ENCODE measurements at regions not wholly inside any gene's neighbourhood (a gene's known extent, or its start where the extent isn't known, plus 50 kb on each side); places are given as distances from the start of the nearest gene placed in this dataset.

DNA sequence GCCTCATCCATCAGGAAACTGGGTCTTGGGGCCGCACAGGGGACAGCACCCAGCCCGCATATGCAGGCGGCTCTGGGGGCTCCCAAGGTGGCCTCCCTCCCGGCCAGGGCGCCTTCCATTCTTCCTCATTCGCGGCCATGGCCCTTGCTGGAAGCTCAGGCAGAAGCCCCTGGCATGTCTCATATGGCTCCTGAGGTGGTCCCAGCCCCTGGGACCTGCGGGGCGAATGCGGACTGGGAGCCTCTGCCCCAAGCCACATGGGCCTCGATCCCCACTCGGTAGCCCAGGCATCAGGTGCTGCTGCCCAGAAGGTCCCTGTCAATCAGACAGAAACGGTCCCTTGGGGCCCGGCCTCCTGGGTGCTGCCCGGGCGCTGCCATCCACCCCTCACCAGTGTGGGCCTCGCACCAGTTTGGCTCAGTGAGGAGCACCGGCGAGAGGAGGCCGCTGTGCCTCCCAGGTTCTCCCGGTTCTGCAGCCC is 301.6 kb downstream of the TEX29 start:
- H3K9me3 ChIP-seq, result no peaks in the 10 kb centered on the region
- H3K27me3 ChIP-seq, result no peaks in the 10 kb centered on the region
- no peaks in the 10 kb centered on the region for H3K36me3 ChIP-seq (replicated peaks in 1 of 2; ENCODE audit: insufficient read depth in 1 of 2, low read depth in 2 of 2)
- H3K4me1 ChIP-seq, result no peaks in the 10 kb centered on the region
- DNase-seq, result no peak
- no peak overlapping the region for H3K27ac ChIP-seq
- intact Hi-C loops (cut with DNase I), result no loop called here
- 88 to 90% methylated on average over 8 to 20 of the region's 21 CpGs for WGBS, 2 donors
- TF ChIP-seq CTCF (IDR thresholded peaks at IDR 0.05), result no peak
- no peak for TF ChIP-seq POLR2A (IDR thresholded peaks at IDR 0.05)
- H3K4me3 ChIP-seq, result no peak overlapping the region
- ATAC-seq, result no peak

DNA sequence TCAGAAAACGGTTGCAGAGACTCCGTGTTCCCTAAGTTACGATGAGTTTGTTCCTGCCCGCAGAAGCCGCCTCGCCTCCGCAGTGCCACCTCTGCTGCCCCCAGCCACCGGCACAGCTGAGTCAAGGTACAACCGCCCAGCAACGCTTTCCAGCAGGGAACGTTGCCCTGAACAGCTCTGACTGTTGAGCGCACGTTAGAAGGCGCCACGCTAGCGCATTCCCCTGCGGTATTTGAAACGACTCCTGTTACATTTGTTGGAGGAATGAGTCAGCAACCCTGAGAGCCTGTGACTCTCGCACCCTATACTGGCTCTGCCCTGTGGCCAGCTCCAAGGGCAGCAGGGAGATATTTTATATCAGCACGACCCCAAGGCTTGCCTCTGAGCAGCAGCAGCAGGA is 302.8 kb downstream of the TEX29 start:
- intact Hi-C loops (cut with DNase I), result no loop called here
- no peaks in the 10 kb centered on the region for H3K36me3 ChIP-seq (replicated peaks in 1 of 2; ENCODE audit: insufficient read depth in 1 of 2, low read depth in 2 of 2)
- no peaks in the 10 kb centered on the region for H3K27me3 ChIP-seq
- H3K27ac ChIP-seq, result no peak overlapping the region
- no peak overlapping the region for H3K4me3 ChIP-seq
- ATAC-seq (no peak), DNase-seq (no peak)
- H3K4me1 ChIP-seq, result no peaks in the 10 kb centered on the region
- TF ChIP-seq CTCF (IDR thresholded peaks at IDR 0.05) (no peak), POLR2A (IDR thresholded peaks at IDR 0.05) (no peak)
- no peaks in the 10 kb centered on the region for H3K9me3 ChIP-seq
- 78 to 84% methylated on average over 12 to 20 of the region's 20 CpGs for WGBS, 2 donors

- DNase-seq (no peak), ATAC-seq (no peak)
- intact Hi-C loops (cut with DNase I), result no loop called here
- H3K4me1 ChIP-seq, result no peaks in the 10 kb centered on the region
- no peaks in the 10 kb centered on the region for H3K27me3 ChIP-seq
- no peak overlapping the region for H3K27ac ChIP-seq
- H3K9me3 ChIP-seq, result no peaks in the 10 kb centered on the region
- TF ChIP-seq CTCF (IDR thresholded peaks at IDR 0.05) (no peak), POLR2A (IDR thresholded peaks at IDR 0.05) (no peak)
- 73 to 77% methylated on average over 28 of the region's 28 CpGs for WGBS, 2 donors
- H3K4me3 ChIP-seq, result no peak overlapping the region
- H3K36me3 ChIP-seq (replicated peaks in 1 of 2; ENCODE audit: insufficient read depth in 1 of 2, low read depth in 2 of 2), result no peaks in the 10 kb centered on the region
These were observed 303.5 kb downstream of the TEX29 start for GRCh38 chr13:111623743-111624505.

DNA sequence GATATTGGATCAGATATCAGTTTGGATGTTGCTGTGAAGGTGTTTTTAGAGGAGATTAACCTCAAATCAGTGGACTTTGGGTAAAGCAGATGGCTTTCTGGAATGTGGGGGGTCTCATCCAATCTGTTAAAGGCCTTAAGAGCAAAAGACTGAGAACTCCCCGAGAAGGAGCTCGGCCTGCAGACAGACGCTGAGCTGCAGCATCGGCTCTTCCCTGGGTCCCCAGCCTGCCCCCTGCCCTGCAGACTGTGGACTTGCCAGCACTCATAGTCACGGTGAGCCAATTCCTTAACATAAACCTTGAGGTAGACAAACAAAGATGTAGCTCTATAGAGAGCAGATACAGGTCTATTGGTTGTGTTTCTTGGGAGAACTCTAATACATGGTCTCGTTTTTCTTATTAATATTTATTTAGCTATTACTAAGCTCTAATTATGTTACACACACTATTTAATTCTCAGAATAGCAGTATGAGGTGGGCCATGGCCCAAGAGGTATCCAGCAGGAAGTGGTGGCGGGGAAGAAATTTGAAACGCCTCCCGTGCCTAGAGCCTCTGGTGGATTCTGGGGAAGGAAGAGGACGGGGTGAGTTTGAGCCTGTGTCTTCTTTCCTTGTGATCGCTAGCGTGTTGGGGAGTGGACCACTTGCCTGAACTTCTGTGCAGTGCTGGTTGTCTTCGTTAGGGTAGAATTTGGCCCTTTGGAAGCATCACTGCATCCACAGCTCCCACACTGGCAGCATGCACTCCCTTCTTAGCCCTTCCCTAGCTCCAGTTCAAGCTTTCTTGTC is 305.3 kb downstream of the TEX29 start:
- Histone ChIP-seq H3K9me3 (no peaks in the 10 kb centered on the region), H3K27me3 (no peaks in the 10 kb centered on the region), H3K27ac (no peak overlapping the region), H3K36me3 (replicated peaks in 1 of 2; ENCODE audit: insufficient read depth in 1 of 2, low read depth in 2 of 2) (no peaks in the 10 kb centered on the region), H3K4me3 (no peak overlapping the region), H3K4me1 (no peaks in the 10 kb centered on the region)
- ATAC-seq (no peak), DNase-seq (no peak)
- TF ChIP-seq CTCF (IDR thresholded peaks at IDR 0.05) (no peak), POLR2A (IDR thresholded peaks at IDR 0.05) (no peak)
- intact Hi-C loops (cut with DNase I), result no loop called here
- WGBS, 2 donors, result 75 to 78% methylated on average over 13 of the region's 13 CpGs

Measured in body of pancreas (tissue), 4 donors.